ENCODE measurements at regions not wholly inside any gene's neighbourhood (a gene's known extent, or its start where the extent isn't known, plus 50 kb on each side); places are given as distances from the start of the nearest gene placed in this dataset.

DNA sequence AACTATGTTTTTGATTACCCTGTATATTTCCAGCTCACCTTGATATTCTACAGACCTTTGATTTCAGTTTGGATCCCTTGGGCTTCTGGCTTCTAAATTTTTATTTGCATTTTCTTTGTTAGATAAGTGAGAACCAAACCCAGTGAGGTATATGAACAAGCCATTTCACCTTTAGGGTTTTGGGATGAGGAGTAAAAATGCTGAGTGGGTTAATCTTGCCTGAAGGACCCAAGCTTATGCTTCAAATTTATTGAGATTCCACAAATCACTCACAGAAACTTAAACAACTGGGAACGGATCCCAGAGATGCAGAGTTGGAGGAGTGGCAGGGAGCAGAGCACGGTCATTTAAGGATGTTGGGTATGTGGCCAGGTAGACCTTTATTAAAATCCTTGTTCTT lies 263.3 kb upstream of the BMP2 start:
- Histone ChIP-seq H3K27me3 (ENCODE audit: insufficient read depth, poor library complexity, severe bottlenecking) (no peaks in the 10 kb centered on the region), H3K4me3 (replicated peaks; ENCODE audit: insufficient read depth, low read length) (no peak overlapping the region), H3K27ac (replicated peaks) (no peak overlapping the region)
- TF ChIP-seq, protein P1, sequence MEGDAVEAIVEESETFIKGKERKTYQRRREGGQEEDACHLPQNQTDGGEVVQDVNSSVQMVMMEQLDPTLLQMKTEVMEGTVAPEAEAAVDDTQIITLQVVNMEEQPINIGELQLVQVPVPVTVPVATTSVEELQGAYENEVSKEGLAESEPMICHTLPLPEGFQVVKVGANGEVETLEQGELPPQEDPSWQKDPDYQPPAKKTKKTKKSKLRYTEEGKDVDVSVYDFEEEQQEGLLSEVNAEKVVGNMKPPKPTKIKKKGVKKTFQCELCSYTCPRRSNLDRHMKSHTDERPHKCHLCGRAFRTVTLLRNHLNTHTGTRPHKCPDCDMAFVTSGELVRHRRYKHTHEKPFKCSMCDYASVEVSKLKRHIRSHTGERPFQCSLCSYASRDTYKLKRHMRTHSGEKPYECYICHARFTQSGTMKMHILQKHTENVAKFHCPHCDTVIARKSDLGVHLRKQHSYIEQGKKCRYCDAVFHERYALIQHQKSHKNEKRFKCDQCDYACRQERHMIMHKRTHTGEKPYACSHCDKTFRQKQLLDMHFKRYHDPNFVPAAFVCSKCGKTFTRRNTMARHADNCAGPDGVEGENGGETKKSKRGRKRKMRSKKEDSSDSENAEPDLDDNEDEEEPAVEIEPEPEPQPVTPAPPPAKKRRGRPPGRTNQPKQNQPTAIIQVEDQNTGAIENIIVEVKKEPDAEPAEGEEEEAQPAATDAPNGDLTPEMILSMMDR (IDR thresholded peaks at IDR 0.05; ENCODE audit: insufficient read depth, low read length) = no peak
- no peak for TF ChIP-seq POLR2AphosphoS5 (IDR thresholded peaks at IDR 0.05; ENCODE audit: low read depth)
- no peak for TF ChIP-seq GABPA (IDR thresholded peaks at IDR 0.05; ENCODE audit: low read depth)
- TF ChIP-seq, protein P2, sequence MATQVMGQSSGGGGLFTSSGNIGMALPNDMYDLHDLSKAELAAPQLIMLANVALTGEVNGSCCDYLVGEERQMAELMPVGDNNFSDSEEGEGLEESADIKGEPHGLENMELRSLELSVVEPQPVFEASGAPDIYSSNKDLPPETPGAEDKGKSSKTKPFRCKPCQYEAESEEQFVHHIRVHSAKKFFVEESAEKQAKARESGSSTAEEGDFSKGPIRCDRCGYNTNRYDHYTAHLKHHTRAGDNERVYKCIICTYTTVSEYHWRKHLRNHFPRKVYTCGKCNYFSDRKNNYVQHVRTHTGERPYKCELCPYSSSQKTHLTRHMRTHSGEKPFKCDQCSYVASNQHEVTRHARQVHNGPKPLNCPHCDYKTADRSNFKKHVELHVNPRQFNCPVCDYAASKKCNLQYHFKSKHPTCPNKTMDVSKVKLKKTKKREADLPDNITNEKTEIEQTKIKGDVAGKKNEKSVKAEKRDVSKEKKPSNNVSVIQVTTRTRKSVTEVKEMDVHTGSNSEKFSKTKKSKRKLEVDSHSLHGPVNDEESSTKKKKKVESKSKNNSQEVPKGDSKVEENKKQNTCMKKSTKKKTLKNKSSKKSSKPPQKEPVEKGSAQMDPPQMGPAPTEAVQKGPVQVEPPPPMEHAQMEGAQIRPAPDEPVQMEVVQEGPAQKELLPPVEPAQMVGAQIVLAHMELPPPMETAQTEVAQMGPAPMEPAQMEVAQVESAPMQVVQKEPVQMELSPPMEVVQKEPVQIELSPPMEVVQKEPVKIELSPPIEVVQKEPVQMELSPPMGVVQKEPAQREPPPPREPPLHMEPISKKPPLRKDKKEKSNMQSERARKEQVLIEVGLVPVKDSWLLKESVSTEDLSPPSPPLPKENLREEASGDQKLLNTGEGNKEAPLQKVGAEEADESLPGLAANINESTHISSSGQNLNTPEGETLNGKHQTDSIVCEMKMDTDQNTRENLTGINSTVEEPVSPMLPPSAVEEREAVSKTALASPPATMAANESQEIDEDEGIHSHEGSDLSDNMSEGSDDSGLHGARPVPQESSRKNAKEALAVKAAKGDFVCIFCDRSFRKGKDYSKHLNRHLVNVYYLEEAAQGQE (IDR thresholded peaks at IDR 0.05; ENCODE audit: insufficient replicate concordance, low read depth) = no peak
- TF ChIP-seq SPI1 (IDR thresholded peaks at IDR 0.05; ENCODE audit: borderline replicate concordance, low read depth) = no peak
- no peak for DNase-seq (ENCODE audit: low read depth in 1 of 2, low spot score in 1 of 2)

DNA sequence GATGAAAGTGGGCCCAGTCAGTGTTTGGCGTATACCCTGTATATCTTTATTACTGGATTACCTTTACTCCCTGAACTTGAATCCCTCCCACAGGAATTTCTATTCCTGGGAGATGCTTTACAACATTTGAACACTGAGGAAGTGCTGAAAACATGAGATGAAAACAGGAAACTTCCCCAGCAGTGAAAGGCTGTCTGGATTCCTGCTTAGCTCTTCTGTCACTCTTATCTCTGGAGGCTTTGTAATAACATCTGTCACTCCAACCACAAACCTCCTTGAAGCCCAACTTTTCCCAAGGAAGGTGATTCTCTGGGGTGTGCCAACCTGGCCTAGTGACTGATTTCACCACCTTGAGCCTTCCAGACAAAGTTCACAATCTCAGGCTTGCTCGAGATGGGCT lies 264.5 kb upstream of the BMP2 start:
- H3K27ac ChIP-seq (replicated peaks) = no peak overlapping the region
- DNase-seq (ENCODE audit: low read depth in 1 of 2, low spot score in 1 of 2) = no peak
- H3K4me3 ChIP-seq (replicated peaks; ENCODE audit: insufficient read depth, low read length) = no peak overlapping the region
- no peaks in the 10 kb centered on the region for H3K27me3 ChIP-seq (ENCODE audit: insufficient read depth, poor library complexity, severe bottlenecking)
- TF ChIP-seq GABPA (IDR thresholded peaks at IDR 0.05; ENCODE audit: low read depth) (no peak), POLR2AphosphoS5 (IDR thresholded peaks at IDR 0.05; ENCODE audit: low read depth) (no peak), SPI1 (IDR thresholded peaks at IDR 0.05; ENCODE audit: borderline replicate concordance, low read depth) (no peak)
- TF ChIP-seq, protein P1 (IDR thresholded peaks at IDR 0.05; ENCODE audit: insufficient read depth, low read length) = no peak
- TF ChIP-seq, protein P2 (IDR thresholded peaks at IDR 0.05; ENCODE audit: insufficient replicate concordance, low read depth) = no peak

DNA sequence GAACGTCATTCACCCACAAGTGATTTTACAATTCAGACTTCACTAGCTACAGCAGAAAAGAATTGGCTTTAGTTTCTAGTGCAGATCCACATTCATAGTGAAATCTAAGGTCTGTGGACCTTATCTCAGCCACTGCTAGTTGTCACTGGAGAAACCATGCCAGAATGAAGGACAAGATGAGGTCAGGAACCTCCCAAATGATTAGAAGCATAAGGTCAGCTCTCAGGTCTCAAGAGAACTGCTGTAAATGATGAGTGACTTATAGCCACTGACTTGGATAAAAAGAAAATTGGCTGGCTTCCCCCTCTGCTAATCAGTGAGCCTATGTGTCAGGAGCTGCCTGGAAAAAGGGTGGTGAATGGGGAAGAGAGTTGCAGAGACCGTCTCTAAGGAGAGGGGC lies 265.3 kb upstream of the BMP2 start:
- DNase-seq (ENCODE audit: low read depth in 1 of 2, low spot score in 1 of 2) = no peak
- Histone ChIP-seq H3K4me3 (replicated peaks; ENCODE audit: insufficient read depth, low read length) (no peak overlapping the region), H3K27ac (replicated peaks) (no peak overlapping the region), H3K27me3 (ENCODE audit: insufficient read depth, poor library complexity, severe bottlenecking) (no peaks in the 10 kb centered on the region)
- no peak for TF ChIP-seq SPI1 (IDR thresholded peaks at IDR 0.05; ENCODE audit: borderline replicate concordance, low read depth)

DNA sequence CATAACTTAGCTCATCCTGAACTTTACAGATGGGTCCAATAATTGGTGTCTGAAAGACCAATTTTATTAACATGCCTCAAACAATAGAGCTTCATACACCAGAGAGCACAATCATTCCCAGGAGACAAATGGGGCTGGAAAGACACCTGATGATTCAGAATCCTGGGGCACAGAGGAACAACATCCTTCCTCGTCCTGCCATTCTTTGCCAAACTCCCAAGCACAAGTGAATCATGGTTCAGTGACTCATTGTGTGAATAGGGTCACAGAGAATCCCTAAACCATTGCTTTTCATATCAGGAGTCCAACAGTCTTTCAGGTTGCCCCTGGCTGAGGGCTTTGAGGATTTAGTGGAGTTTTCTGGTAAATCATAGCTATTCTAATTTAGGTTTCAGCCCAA lies 266.4 kb upstream of the BMP2 start:
- no peak for DNase-seq (ENCODE audit: low read depth in 1 of 2, low spot score in 1 of 2)
- no peaks in the 10 kb centered on the region for H3K27me3 ChIP-seq (ENCODE audit: insufficient read depth, poor library complexity, severe bottlenecking)
- no peak overlapping the region for H3K4me3 ChIP-seq (replicated peaks; ENCODE audit: insufficient read depth, low read length)
- TF ChIP-seq, protein P1 (IDR thresholded peaks at IDR 0.05; ENCODE audit: insufficient read depth, low read length) = no peak
- TF ChIP-seq, protein P2 (IDR thresholded peaks at IDR 0.05; ENCODE audit: insufficient replicate concordance, low read depth) = no peak
- TF ChIP-seq SPI1 (IDR thresholded peaks at IDR 0.05; ENCODE audit: borderline replicate concordance, low read depth) = no peak
- H3K27ac ChIP-seq (replicated peaks) = no peak overlapping the region

Data from HL-60 (cell line).